Natural killer cell (primary cell): ENCODE measurements at regions not wholly inside any gene's neighbourhood (a gene's known extent, or its start where the extent isn't known, plus 50 kb on each side); places are given as distances from the start of the nearest gene placed in this dataset.

Source experiments
- ATAC-seq, 3 donors: fragments of 150-1000 bp in 2 of 3; fragments of 200-7000 bp in 1 of 3; cut with Tn5 transposase; 1 replicate in 1 of 3; 2 replicates in 2 of 3; pipeline ENCODE4 v1.10.0; 2021; ENCODE audit warnings: mild to moderate bottlenecking in 2 of 3, moderate library complexity in 2 of 3
- DNase-seq, 2 donors: peaks; one replicate each; pipeline versions ENCODE4 v3.0.0 to v3.0.0-alpha.2; 2013 to 2021; ENCODE audit warnings: mixed read lengths in 1 of 2
- H3K27ac ChIP-seq: one replicate; pipeline ENCODE4 v1.5.1; 2013; ENCODE audit warnings: mild to moderate bottlenecking, low read length
- H3K27me3 ChIP-seq: one replicate; pipeline ENCODE4 v1.6.1; 2013; ENCODE audit warnings: low read length; ENCODE audit not compliant: control insufficient read depth, insufficient read depth
- H3K36me3 ChIP-seq: one replicate; pipeline ENCODE4 v1.6.1; 2013; ENCODE audit warnings: low read length; ENCODE audit not compliant: control insufficient read depth, insufficient read depth
- H3K4me1 ChIP-seq: one replicate; pipeline ENCODE4 v1.6.1; 2013; ENCODE audit warnings: low read length; ENCODE audit not compliant: control insufficient read depth, insufficient read depth
- H3K4me3 ChIP-seq: one replicate; pipeline ENCODE4 v1.5.1; 2013; ENCODE audit warnings: low read length
- H3K9me3 ChIP-seq: one replicate; pipeline ENCODE4 v1.6.1; 2013; ENCODE audit warnings: low read length; ENCODE audit not compliant: control insufficient read depth, insufficient read depth
- H3K27ac Mint-ChIP-seq, 2 donors: one replicate each; pipeline ENCODE4 v1.8.0; 2022; ENCODE audit warnings: mild to moderate bottlenecking in 2 of 2, mixed read lengths in 2 of 2, moderate library complexity in 1 of 2
- H3K27me3 Mint-ChIP-seq, 2 donors: one replicate each; pipeline ENCODE4 v1.8.0; 2022; ENCODE audit warnings: low read depth in 2 of 2, mixed read lengths in 2 of 2
- H3K36me3 Mint-ChIP-seq: one replicate; pipeline ENCODE4 v1.8.0; 2022; ENCODE audit warnings: mixed read lengths
- H3K4me1 Mint-ChIP-seq, 2 donors: one replicate each; pipeline ENCODE4 v1.8.0; 2022; ENCODE audit warnings: mixed read lengths in 2 of 2
- H3K4me3 Mint-ChIP-seq: one replicate; pipeline ENCODE4 v1.8.0; 2022; ENCODE audit warnings: mild to moderate bottlenecking, moderate library complexity, mixed read lengths
- H3K9me3 Mint-ChIP-seq, 2 donors: one replicate each; pipeline ENCODE4 v1.8.0; 2022; ENCODE audit warnings: mixed read lengths in 2 of 2
- CTCF ChIP-seq: fragments of 200-600 bp; IDR thresholded peaks from one replicate; pipeline ENCODE4 v1.8.0; 2022; ENCODE audit warnings: antibody characterized with exemption
- WGBS: methylation state at CpG from one replicate; pipeline ENCODE4 v1.1.7; 2013; ENCODE audit warnings: missing lambda C conversion rate; ENCODE audit not compliant: insufficient coverage; 5-methylcytosine and 5-hydroxymethylcytosine counted together
- intact Hi-C: fragments of 100-400 bp; cut with micrococcal nuclease; formaldehyde crosslinking; loops from one replicate; pipeline ENCODE4 v1.14.2; 2022

- DNase-seq (no peak), ATAC-seq (no peak)
- no peak for TF ChIP-seq CTCF
- Histone ChIP-seq H3K4me1 (no peaks in the 10 kb centered on the region), H3K9me3 (peaks cover 4% of the 10 kb centered on the region), H3K36me3 (no peaks in the 10 kb centered on the region), H3K27ac (no peak overlapping the region), H3K27me3 (no peaks in the 10 kb centered on the region), H3K4me3 (no peak overlapping the region)
- intact Hi-C loops = no loop called here
- no peaks in the 10 kb centered on the region for H3K36me3 Mint-ChIP-seq
- 100% methylated on average over 2 of the region's 2 CpGs for WGBS
- H3K4me1 Mint-ChIP-seq = no peaks in the 10 kb centered on the region
- peaks cover 0 to 5% of the 10 kb centered on the region in 2 donors for H3K9me3 Mint-ChIP-seq
- H3K27me3 Mint-ChIP-seq = no peaks in the 10 kb centered on the region
- no peak overlapping the region for H3K4me3 Mint-ChIP-seq
- no peak overlapping the region for H3K27ac Mint-ChIP-seq
Observed at GRCh38 chr7:125878235-125878956, 948.8 kb upstream of the POT1 start.

DNA sequence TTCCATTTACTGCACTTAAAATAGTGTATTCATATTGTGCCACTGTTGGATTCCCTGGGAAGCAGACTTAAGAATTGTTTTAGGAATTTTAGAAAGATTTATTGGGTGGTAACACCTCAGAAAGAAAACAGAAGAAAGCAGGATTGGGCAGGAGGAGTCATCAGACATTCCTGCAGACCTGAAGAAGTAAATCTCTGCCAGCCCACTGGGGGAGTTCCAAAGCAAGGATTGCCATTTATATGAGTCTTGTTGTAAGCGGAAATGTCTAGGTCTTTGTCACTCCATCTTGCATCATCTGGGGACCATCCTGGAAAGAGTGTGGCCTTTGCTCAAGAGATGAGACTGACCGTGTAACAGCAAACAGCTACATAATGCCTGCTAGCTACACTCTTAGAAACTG is 947.6 kb upstream of the POT1 start:
- 87% methylated on average over 2 of the region's 2 CpGs for WGBS
- intact Hi-C loops = no loop called here
- H3K4me1 ChIP-seq = no peaks in the 10 kb centered on the region

DNA sequence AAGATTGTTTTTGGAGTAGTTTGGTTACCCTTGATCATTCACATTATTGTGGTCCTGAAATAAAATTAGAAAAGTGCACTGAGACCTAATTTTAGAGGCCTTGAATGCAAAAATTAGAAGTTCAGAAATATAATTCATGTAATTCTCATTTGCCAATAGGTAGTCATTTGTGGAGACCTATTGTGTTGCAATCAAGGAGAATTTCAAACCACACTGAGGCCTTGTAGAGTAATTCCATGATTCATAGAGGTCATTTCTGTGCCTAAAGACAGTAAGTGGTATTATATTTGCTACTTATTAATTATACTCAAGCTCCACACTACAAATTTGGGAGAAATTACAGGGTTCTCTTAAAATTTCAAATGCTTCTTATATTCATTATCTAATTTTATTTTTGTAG is 946.8 kb upstream of the POT1 start:
- no peak for DNase-seq
- H3K27ac ChIP-seq = no peak overlapping the region
- intact Hi-C loops = no loop called here
- no peak overlapping the region for H3K4me3 ChIP-seq
- no peaks in the 10 kb centered on the region for H3K27me3 ChIP-seq
- H3K27ac Mint-ChIP-seq = no peak overlapping the region
- H3K9me3 ChIP-seq = peaks cover 4% of the 10 kb centered on the region
- H3K36me3 ChIP-seq = no peaks in the 10 kb centered on the region
- H3K4me1 ChIP-seq = no peaks in the 10 kb centered on the region
- TF ChIP-seq CTCF = no peak
- no peaks in the 10 kb centered on the region for H3K36me3 Mint-ChIP-seq
- no peaks in the 10 kb centered on the region for H3K27me3 Mint-ChIP-seq
- peaks cover 3 to 11% of the 10 kb centered on the region in 2 donors for H3K9me3 Mint-ChIP-seq
- no peak overlapping the region for H3K4me3 Mint-ChIP-seq
- no peaks in the 10 kb centered on the region for H3K4me1 Mint-ChIP-seq
- ATAC-seq = no peak

More for the DNA sequence above, 947.6 kb upstream of the POT1 start:
- Mint-ChIP-seq H3K27me3 (no peaks in the 10 kb centered on the region), H3K36me3 (no peaks in the 10 kb centered on the region), H3K9me3 (peaks cover 3 to 11% of the 10 kb centered on the region in 2 donors), H3K4me3 (no peak overlapping the region), H3K4me1 (no peaks in the 10 kb centered on the region), H3K27ac (no peak overlapping the region)
- Histone ChIP-seq H3K27me3 (no peaks in the 10 kb centered on the region), H3K9me3 (peaks cover 4% of the 10 kb centered on the region), H3K36me3 (no peaks in the 10 kb centered on the region), H3K27ac (no peak overlapping the region), H3K4me3 (no peak overlapping the region)
- no peak for ATAC-seq
- no peak for DNase-seq
- TF ChIP-seq CTCF = no peak

- no peak overlapping the region for H3K27ac ChIP-seq
- H3K27ac Mint-ChIP-seq = no peak overlapping the region
- intact Hi-C loops = no loop called here
- H3K4me3 ChIP-seq = no peak overlapping the region
- H3K27me3 ChIP-seq = no peaks in the 10 kb centered on the region
- H3K9me3 ChIP-seq = peaks cover 4% of the 10 kb centered on the region
- no peaks in the 10 kb centered on the region for H3K4me1 Mint-ChIP-seq
- H3K4me1 ChIP-seq = no peaks in the 10 kb centered on the region
- no peaks in the 10 kb centered on the region for H3K36me3 ChIP-seq
- peaks cover 15 to 22% of the 10 kb centered on the region in 2 donors for H3K9me3 Mint-ChIP-seq
- no peak for ATAC-seq
- H3K4me3 Mint-ChIP-seq = no peak overlapping the region
- H3K36me3 Mint-ChIP-seq = peaks cover 12% of the 10 kb centered on the region
- H3K27me3 Mint-ChIP-seq = no peaks in the 10 kb centered on the region
- no peak for DNase-seq
- no peak for TF ChIP-seq CTCF
Observed at GRCh38 chr7:125871431-125871830, 941.8 kb upstream of the POT1 start.
